ENCODE measurements at regions not wholly inside any gene's neighbourhood (a gene's known extent, or its start where the extent isn't known, plus 50 kb on each side); places are given as distances from the start of the nearest gene placed in this dataset.

GRCh38 chrX:39731735-39732134, 366.0 kb downstream of the BCOR start (continued):
- TF ChIP-seq ZBTB33 (IDR thresholded peaks at IDR 0.05) = no peak
- no peak for TF ChIP-seq MAX (IDR thresholded peaks at IDR 0.05)
- TF ChIP-seq YY1 (IDR thresholded peaks at IDR 0.05) = no peak
- TF ChIP-seq GABPA (IDR thresholded peaks at IDR 0.05 in 1 of 2, conservative IDR thresholded peaks at IDR 0.05 in 1 of 2) = no peak
- no peak for TF ChIP-seq HNF4G (IDR thresholded peaks at IDR 0.05)
- TF ChIP-seq ATF3 (IDR thresholded peaks at IDR 0.05) = no peak

GRCh38 chrX:39733745-39734144, 364.0 kb downstream of the BCOR start:
- peaks cover 0 to under 1% (median 0%) of the 10 kb centered on the region in 4 donors for H3K9me3 ChIP-seq (ENCODE audit: control insufficient read depth in 4 of 4, low read length in 3 of 4)
- TF ChIP-seq HNF4A (conservative IDR thresholded peaks at IDR 0.05) (no peak), REST (IDR thresholded peaks at IDR 0.05) (no peak), TAF1 (conservative IDR thresholded peaks at IDR 0.05) (no peak), GABPA (IDR thresholded peaks at IDR 0.05 in 1 of 2, conservative IDR thresholded peaks at IDR 0.05 in 1 of 2) (no peak), ATF3 (IDR thresholded peaks at IDR 0.05) (no peak), YY1 (IDR thresholded peaks at IDR 0.05) (no peak), EGR1 (IDR thresholded peaks at IDR 0.05; ENCODE audit: low read depth in 2 of 2) (no peak), RXRA (IDR thresholded peaks at IDR 0.05) (no peak), FOXA1 (IDR thresholded peaks at IDR 0.05) (no peak), RAD21 (IDR thresholded peaks at IDR 0.05) (no peak), MAX (IDR thresholded peaks at IDR 0.05) (no peak), CTCF (IDR thresholded peaks at IDR 0.05; ENCODE audit: low read depth, low read length, missing input control) (no peak), FOXA2 (IDR thresholded peaks at IDR 0.05) (no peak), HNF4G (IDR thresholded peaks at IDR 0.05) (no peak), JUND (IDR thresholded peaks at IDR 0.05) (no peak)

More at GRCh38 chrX:39733745-39734144, 364.0 kb downstream of the BCOR start:
- DNase-seq (ENCODE audit: low spot score) = no peak
- WGBS = 79% methylated on average over 1 of the region's 1 CpG
- no peak overlapping the region for H3K4me3 ChIP-seq (ENCODE audit: low read depth in 1 of 3, low read length in 3 of 3)
- no peak overlapping the region for H3K27ac ChIP-seq (ENCODE audit: low read depth in 1 of 2, low read length in 2 of 2)
- no peaks in the 10 kb centered on the region for H3K36me3 ChIP-seq (ENCODE audit: control insufficient read depth in 4 of 4, insufficient read depth in 3 of 4, low read depth in 1 of 4, low read length in 3 of 4)
- H3K27me3 ChIP-seq (ENCODE audit: control insufficient read depth in 4 of 4, insufficient read depth in 4 of 4, low read length in 3 of 4) = no peaks in the 10 kb centered on the region
- no peak overlapping the region for H3K9ac ChIP-seq (ENCODE audit: low read depth in 1 of 2, low read length in 2 of 2)
- H3K4me1 ChIP-seq (ENCODE audit: control insufficient read depth in 4 of 4, insufficient read depth in 4 of 4, low read length in 3 of 4) = peaks cover 8 to 30% (median 24%) of the 10 kb centered on the region in 4 donors
